Small intestine (tissue), 7 donors: ENCODE measurements at regions not wholly inside any gene's neighbourhood (a gene's known extent, or its start where the extent isn't known, plus 50 kb on each side); places are given as distances from the start of the nearest gene placed in this dataset.

ENCODE experiments used
- DNase-seq, 2 donors: peaks; one replicate each; pipeline versions ENCODE4 v3.0.0 to v3.0.0-alpha.2; 2013
- FAIRE-seq: peaks from 2 replicates; lab custom pipeline; 2012; peaks lifted over from hg19 to GRCh38; lab: Jason Lieb, UNC
- H3K27ac ChIP-seq, 3 donors: one replicate each; pipeline ENCODE4 v1.5.1; 2013; ENCODE audit warnings: low read length in 2 of 3, mild to moderate bottlenecking in 2 of 3, control low read depth in 1 of 3, inconsistent platforms in 1 of 3, low read depth in 1 of 3, moderate library complexity in 1 of 3
- H3K27me3 ChIP-seq, 3 donors: one replicate each; pipeline ENCODE4 v1.6.1; 2013; ENCODE audit warnings: low read length in 3 of 3, inconsistent platforms in 1 of 3; ENCODE audit not compliant: control insufficient read depth in 3 of 3, insufficient read depth in 3 of 3
- H3K36me3 ChIP-seq, 3 donors: one replicate each; pipeline ENCODE4 v1.6.1; 2013; ENCODE audit warnings: low read length in 3 of 3, inconsistent platforms in 1 of 3, low read depth in 1 of 3, mild to moderate bottlenecking in 1 of 3, moderate library complexity in 1 of 3; ENCODE audit not compliant: control insufficient read depth in 3 of 3, insufficient read depth in 2 of 3
- H3K4me1 ChIP-seq, 3 donors: one replicate each; pipeline ENCODE4 v1.6.1; 2013; ENCODE audit warnings: low read length in 2 of 3, inconsistent platforms in 1 of 3, low read depth in 1 of 3, mild to moderate bottlenecking in 1 of 3, moderate library complexity in 1 of 3; ENCODE audit not compliant: control insufficient read depth in 3 of 3, insufficient read depth in 2 of 3
- H3K4me3 ChIP-seq, 3 donors: one replicate each; pipeline ENCODE4 v1.5.1; 2013; ENCODE audit warnings: low read length in 3 of 3, control low read depth in 1 of 3, inconsistent platforms in 1 of 3, low read depth in 1 of 3, mild to moderate bottlenecking in 1 of 3, moderate library complexity in 1 of 3
- H3K9me3 ChIP-seq, 2 donors: one replicate each; pipeline ENCODE4 v1.6.1; 2013; ENCODE audit warnings: low read depth in 1 of 2, low read length in 1 of 2; ENCODE audit not compliant: control insufficient read depth in 2 of 2, insufficient read depth in 1 of 2
- WGBS, 3 donors: extraction: QIAGEN DNeasy Blood & Tissue Kit; methylation state at CpG; one replicate each; pipeline ENCODE4 v1.1.7; 2013; 5-methylcytosine and 5-hydroxymethylcytosine counted together
- donor health status: healthy with polysubstance abuse.
- donor health status: control.
- donor health status: control.
- donor health status: Bipolar disorder and iron deficiency.
- donor health status: healthy.

DNA sequence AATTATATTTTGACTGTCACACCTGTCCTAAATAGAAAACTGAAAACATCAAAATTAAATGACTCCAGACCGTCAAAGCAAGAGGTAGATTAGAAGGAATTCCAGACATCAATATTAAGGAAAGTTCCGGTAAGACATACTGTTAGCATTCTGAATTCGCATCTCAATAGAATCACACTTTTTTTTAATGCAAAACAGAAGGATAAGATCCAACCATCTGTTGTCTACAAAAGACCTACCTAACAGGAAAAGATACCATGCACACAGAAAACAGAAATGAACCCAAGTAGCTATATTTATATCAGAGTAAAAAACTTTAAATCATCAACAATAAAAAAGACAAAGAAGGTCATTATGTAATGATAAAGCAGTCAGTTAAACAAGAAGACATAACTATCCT, 145.0 kb downstream of the TMX3 start:
- Histone ChIP-seq H3K27ac (no peak overlapping the region), H3K27me3 (no peaks in the 10 kb centered on the region), H3K36me3 (no peaks in the 10 kb centered on the region), H3K4me1 (no peaks in the 10 kb centered on the region), H3K4me3 (no peak overlapping the region), H3K9me3 (no peaks in the 10 kb centered on the region)
- FAIRE-seq (no peak), DNase-seq (no peak)
- WGBS, 3 donors, result 78 to 85% (median 84%) methylated on average over 3 of the region's 3 CpGs

DNA sequence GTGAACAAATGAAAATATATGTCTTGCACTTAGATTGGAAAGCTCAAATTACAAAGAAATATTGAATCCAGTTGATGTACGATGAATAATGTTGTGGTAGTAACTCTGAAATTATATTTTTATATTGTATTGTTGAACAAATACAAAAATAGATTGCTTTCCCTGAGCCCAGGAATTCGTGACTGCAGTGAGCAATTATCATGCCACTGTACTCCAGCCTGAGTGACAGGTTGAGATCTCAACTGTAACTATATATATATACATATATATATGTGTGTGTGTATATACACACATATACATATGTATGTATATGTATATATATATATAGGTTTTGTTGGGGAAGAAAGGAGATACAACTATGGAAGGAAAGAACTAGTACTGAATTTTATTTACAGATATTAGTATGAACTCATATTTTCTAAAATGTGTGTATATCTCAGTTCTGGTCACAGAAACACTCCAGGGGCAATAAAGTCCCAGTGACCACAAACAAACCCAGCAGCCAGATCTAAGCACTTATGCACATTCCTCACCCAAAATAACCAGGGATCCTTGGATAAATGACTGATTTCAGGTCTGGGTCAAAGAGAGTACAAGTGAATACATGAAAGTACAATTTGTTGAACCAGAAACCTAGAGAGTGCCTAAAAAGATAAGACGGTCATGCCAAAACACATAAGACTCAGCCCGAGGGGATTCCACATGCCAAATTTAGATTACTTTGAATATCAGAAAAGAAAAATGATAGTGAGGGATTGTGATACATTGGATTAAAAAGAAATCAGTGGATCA, 146.3 kb downstream of the TMX3 start:
- H3K27me3 ChIP-seq, result no peaks in the 10 kb centered on the region
- DNase-seq (no peak), FAIRE-seq (no peak)
- H3K4me1 ChIP-seq, result no peaks in the 10 kb centered on the region
- no peaks in the 10 kb centered on the region for H3K36me3 ChIP-seq
- no peaks in the 10 kb centered on the region for H3K9me3 ChIP-seq
- no peak overlapping the region for H3K27ac ChIP-seq
- 58 to 63% (median 58%) methylated on average over 4 of the region's 4 CpGs for WGBS, 3 donors
- no peak overlapping the region for H3K4me3 ChIP-seq

DNA sequence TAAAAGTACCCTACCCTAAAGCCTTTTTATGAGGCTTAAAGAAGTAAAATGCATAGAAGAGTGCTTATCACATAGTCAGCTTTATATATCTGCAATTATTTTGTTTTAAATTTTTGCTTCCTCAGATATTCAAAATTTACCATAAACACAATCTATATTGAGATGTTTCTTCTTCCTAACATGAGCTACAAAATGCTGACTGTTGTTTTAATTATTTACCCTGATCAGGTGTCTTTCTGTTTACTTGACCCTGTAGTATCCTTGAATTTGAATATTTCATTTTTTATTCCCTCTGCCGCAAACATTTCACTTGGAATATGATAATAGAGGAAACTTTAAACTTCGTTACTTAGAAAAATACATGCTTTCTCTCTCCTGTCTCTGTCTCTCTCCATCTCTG, 147.9 kb downstream of the TMX3 start:
- DNase-seq, result no peak
- no peak for FAIRE-seq
- WGBS, 3 donors, result 85 to 92% (median 86%) methylated on average over 2 of the region's 2 CpGs
- Histone ChIP-seq H3K27me3 (no peaks in the 10 kb centered on the region), H3K4me1 (no peaks in the 10 kb centered on the region), H3K27ac (no peak overlapping the region), H3K36me3 (no peaks in the 10 kb centered on the region), H3K9me3 (no peaks in the 10 kb centered on the region), H3K4me3 (no peak overlapping the region)

DNA sequence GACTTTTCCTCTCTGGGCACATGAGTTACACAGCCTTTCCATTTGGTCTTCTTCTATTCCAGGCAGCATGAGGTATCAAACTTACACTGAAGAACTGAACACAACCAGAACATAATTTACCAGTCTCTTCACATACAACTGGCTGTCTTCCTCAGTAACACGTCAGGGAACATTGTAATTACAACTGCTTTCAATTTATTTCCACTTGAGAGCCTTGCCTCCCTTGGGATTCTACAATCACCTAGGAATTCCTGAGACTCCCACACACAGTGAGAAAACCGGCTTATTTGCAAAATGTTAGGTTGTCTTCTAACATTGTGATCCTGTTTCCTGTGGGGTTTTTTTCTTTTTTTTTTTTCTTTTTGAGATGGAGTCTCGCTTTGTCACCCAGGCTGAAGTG, 149.9 kb downstream of the TMX3 start:
- Histone ChIP-seq H3K4me1 (no peaks in the 10 kb centered on the region), H3K27ac (no peak overlapping the region), H3K36me3 (no peaks in the 10 kb centered on the region), H3K27me3 (no peaks in the 10 kb centered on the region), H3K9me3 (no peaks in the 10 kb centered on the region), H3K4me3 (no peak overlapping the region)
- no peak for DNase-seq
- no peak for FAIRE-seq
- 69 to 81% (median 78%) methylated on average over 3 of the region's 3 CpGs for WGBS, 3 donors

DNA sequence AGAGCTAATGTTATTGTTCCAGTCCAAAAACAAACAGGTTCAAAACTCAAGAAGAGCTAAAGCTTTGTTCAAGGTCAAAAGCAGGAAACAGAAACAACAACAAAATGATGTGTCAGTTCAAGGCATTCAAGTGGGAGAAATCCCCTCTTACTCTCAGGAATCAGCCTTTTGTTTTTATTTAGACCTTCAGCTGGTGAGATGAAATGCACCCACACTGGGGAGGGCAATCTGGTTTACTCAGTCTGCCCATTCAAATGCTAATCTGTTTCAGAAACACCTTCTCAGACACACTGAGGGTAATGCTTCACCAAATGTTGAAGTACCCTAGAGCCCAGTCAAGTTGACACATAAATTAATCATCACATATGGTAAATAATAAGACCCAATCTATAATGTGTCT, 150.6 kb downstream of the TMX3 start:
- Histone ChIP-seq H3K4me3 (no peak overlapping the region), H3K27ac (no peak overlapping the region), H3K4me1 (no peaks in the 10 kb centered on the region), H3K27me3 (no peaks in the 10 kb centered on the region), H3K36me3 (no peaks in the 10 kb centered on the region), H3K9me3 (no peaks in the 10 kb centered on the region)
- FAIRE-seq (no peak), DNase-seq (no peak)

DNA sequence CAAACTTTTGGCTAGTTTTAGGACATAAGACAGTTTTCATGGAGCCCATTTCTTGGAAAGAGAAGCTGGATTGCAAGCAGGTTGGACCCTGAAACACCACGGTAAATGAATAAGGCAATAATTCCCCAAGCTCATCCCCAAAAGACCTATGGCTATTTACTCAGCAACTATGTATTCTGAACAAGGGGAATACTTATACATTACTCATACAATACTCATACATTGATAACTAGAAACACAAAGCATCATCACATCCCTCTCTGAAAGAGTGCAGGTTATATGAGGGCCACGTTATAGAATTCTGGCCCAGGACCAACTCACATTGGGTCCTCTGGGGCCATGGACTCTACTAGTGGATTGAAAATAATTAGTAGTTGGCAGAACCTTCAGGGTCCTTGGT, 154.8 kb downstream of the TMX3 start:
- Histone ChIP-seq H3K9me3 (peaks cover 0 to 8% of the 10 kb centered on the region in 2 donors), H3K27ac (no peak overlapping the region), H3K27me3 (no peaks in the 10 kb centered on the region), H3K4me3 (no peak overlapping the region), H3K36me3 (no peaks in the 10 kb centered on the region), H3K4me1 (no peaks in the 10 kb centered on the region)
- 75 to 86% (median 85%) methylated on average over 2 of the region's 2 CpGs for WGBS, 3 donors
- DNase-seq (no peak), FAIRE-seq (no peak)

DNA sequence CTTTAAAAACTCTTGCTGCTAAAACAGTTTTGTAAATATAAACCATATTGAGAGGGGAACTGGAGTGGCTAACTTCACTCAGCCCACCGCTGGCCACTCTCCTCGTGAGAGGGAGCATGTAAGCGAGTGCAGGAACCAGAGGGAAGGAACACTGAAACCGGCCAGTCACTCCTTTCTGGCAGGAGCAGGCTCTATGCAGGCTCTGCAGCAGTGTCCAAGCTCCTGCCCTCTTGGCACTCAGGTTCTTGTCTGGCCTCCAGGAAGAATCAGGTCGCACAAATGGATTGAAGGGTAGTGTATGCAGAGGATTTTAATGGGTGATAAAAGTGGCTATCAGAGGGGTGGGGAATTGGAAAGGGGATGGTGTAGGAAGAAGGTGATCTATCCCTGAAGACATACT, 157.7 kb downstream of the TMX3 start:
- Histone ChIP-seq H3K27me3 (no peaks in the 10 kb centered on the region), H3K4me3 (no peak overlapping the region), H3K27ac (no peak overlapping the region), H3K36me3 (no peaks in the 10 kb centered on the region), H3K9me3 (peaks cover 0 to 8% of the 10 kb centered on the region in 2 donors), H3K4me1 (no peaks in the 10 kb centered on the region)
- 63 to 76% (median 71%) methylated on average over 5 of the region's 5 CpGs for WGBS, 3 donors
- FAIRE-seq (no peak), DNase-seq (no peak)

DNA sequence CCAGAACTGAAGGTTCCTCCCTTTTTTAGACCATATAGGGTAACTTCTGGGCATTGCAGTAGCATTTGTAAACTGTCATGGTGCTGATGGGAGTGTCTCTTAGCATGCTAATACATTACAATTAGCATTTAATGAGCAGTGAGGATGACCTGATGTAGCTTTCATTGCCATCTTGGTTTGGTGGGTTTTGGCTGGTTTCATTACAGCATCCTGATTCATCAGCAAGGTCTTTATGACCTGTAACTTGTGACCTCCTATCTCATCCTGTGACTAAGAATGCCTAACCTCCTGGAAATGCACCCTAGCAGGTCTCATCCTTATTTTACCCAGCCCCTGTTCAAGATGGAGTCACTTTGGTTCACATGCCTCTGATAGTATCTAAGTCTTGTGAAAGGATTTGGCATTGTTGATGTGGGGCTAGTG, 159.0 kb downstream of the TMX3 start:
- no peak for FAIRE-seq
- Histone ChIP-seq H3K27me3 (no peaks in the 10 kb centered on the region), H3K9me3 (peaks cover 0 to 8% of the 10 kb centered on the region in 2 donors), H3K36me3 (no peaks in the 10 kb centered on the region), H3K4me3 (no peak overlapping the region), H3K27ac (no peak overlapping the region), H3K4me1 (no peaks in the 10 kb centered on the region)
- DNase-seq, result no peak
